ENCODE measurements at regions not wholly inside any gene's neighbourhood (a gene's known extent, or its start where the extent isn't known, plus 50 kb on each side); places are given as distances from the start of the nearest gene placed in this dataset.

- Histone ChIP-seq H3K9me3 (ENCODE audit: insufficient read depth, low read depth, low read length) (peaks cover 2% of the 10 kb centered on the region; the same call in 1 of the 2 replicates), H4K20me1 (ENCODE audit: insufficient read depth, low read length, poor library complexity, severe bottlenecking) (no peaks in the 10 kb centered on the region), H3K4me2 (ENCODE audit: low read depth, low read length, poor library complexity, severe bottlenecking) (no peak overlapping the region), H3K27me3 (ENCODE audit: insufficient read depth, low read length, poor library complexity, severe bottlenecking) (no peaks in the 10 kb centered on the region), H3K79me2 (ENCODE audit: insufficient read depth, low read length) (no peaks in the 10 kb centered on the region), H3K4me1 (ENCODE audit: insufficient read depth, low read length, poor library complexity, severe bottlenecking) (no peaks in the 10 kb centered on the region), H3F3A (ENCODE audit: low read depth) (no peaks in the 10 kb centered on the region), H3K9me2 (replicated peaks; ENCODE audit: low read depth, low read length) (no peaks in the 10 kb centered on the region), H2AFZ (ENCODE audit: low read length) (no peak overlapping the region), H3K36me3 (ENCODE audit: insufficient read depth, low read length) (no peaks in the 10 kb centered on the region), H3K4me3 (ENCODE audit: low read length, poor library complexity, severe bottlenecking) (no peak overlapping the region), H3K9ac (ENCODE audit: low read depth, low read length, poor library complexity, severe bottlenecking) (no peak overlapping the region)
- no peak for TF ChIP-seq CTCF (conservative IDR thresholded peaks at IDR 0.05; ENCODE audit: low read length)
- TF ChIP-seq EZH2phosphoT487 (IDR thresholded peaks at IDR 0.05; ENCODE audit: borderline replicate concordance) = no peak
Observed at GRCh38 chr15:98326804-98327203, 321.5 kb upstream of the IGF1R start.

GRCh38 chr15:98330258-98330657, 318.1 kb upstream of the IGF1R start:
- H3K4me2 ChIP-seq (ENCODE audit: low read depth, low read length, poor library complexity, severe bottlenecking) = no peak overlapping the region
- no peaks in the 10 kb centered on the region for H3K9me3 ChIP-seq (ENCODE audit: insufficient read depth, low read depth, low read length)
- H3K36me3 ChIP-seq (ENCODE audit: insufficient read depth, low read length) = no peaks in the 10 kb centered on the region
- no peaks in the 10 kb centered on the region for H3K27me3 ChIP-seq (ENCODE audit: insufficient read depth, low read length, poor library complexity, severe bottlenecking)
- H3F3A ChIP-seq (ENCODE audit: low read depth) = no peaks in the 10 kb centered on the region
- no peak for TF ChIP-seq EZH2phosphoT487 (IDR thresholded peaks at IDR 0.05; ENCODE audit: borderline replicate concordance)
- no peak for TF ChIP-seq CTCF (conservative IDR thresholded peaks at IDR 0.05; ENCODE audit: low read length)
- H3K9ac ChIP-seq (ENCODE audit: low read depth, low read length, poor library complexity, severe bottlenecking) = no peak overlapping the region
- no peaks in the 10 kb centered on the region for H4K20me1 ChIP-seq (ENCODE audit: insufficient read depth, low read length, poor library complexity, severe bottlenecking)
- H3K4me3 ChIP-seq (ENCODE audit: low read length, poor library complexity, severe bottlenecking) = no peak overlapping the region
- H2AFZ ChIP-seq (ENCODE audit: low read length) = no peak overlapping the region
- H3K4me1 ChIP-seq (ENCODE audit: insufficient read depth, low read length, poor library complexity, severe bottlenecking) = no peaks in the 10 kb centered on the region
- no peaks in the 10 kb centered on the region for H3K9me2 ChIP-seq (replicated peaks; ENCODE audit: low read depth, low read length)
- no peaks in the 10 kb centered on the region for H3K79me2 ChIP-seq (ENCODE audit: insufficient read depth, low read length)

- Histone ChIP-seq H3K4me3 (ENCODE audit: low read length, poor library complexity, severe bottlenecking) (no peak overlapping the region), H4K20me1 (ENCODE audit: insufficient read depth, low read length, poor library complexity, severe bottlenecking) (no peaks in the 10 kb centered on the region), H3K9me2 (replicated peaks; ENCODE audit: low read depth, low read length) (no peaks in the 10 kb centered on the region), H3K79me2 (ENCODE audit: insufficient read depth, low read length) (no peaks in the 10 kb centered on the region), H3F3A (ENCODE audit: low read depth) (no peaks in the 10 kb centered on the region), H3K4me1 (ENCODE audit: insufficient read depth, low read length, poor library complexity, severe bottlenecking) (no peaks in the 10 kb centered on the region), H3K9ac (ENCODE audit: low read depth, low read length, poor library complexity, severe bottlenecking) (no peak overlapping the region), H2AFZ (ENCODE audit: low read length) (no peak overlapping the region), H3K27me3 (ENCODE audit: insufficient read depth, low read length, poor library complexity, severe bottlenecking) (no peaks in the 10 kb centered on the region), H3K4me2 (ENCODE audit: low read depth, low read length, poor library complexity, severe bottlenecking) (no peak overlapping the region), H3K36me3 (ENCODE audit: insufficient read depth, low read length) (no peaks in the 10 kb centered on the region), H3K9me3 (ENCODE audit: insufficient read depth, low read depth, low read length) (no peaks in the 10 kb centered on the region)
- TF ChIP-seq EZH2phosphoT487 (IDR thresholded peaks at IDR 0.05; ENCODE audit: borderline replicate concordance) (no peak), CTCF (conservative IDR thresholded peaks at IDR 0.05; ENCODE audit: low read length) (no peak)
Observed at GRCh38 chr15:98330692-98331435, 317.5 kb upstream of the IGF1R start.

All from Loucy (cell line).